Trophoblast cell (in vitro differentiated cells and primary cell): ENCODE measurements at regions not wholly inside any gene's neighbourhood (a gene's known extent, or its start where the extent isn't known, plus 50 kb on each side); places are given as distances from the start of the nearest gene placed in this dataset.

Source experiments
- DNase-seq, 2 donors: peaks; one replicate each; pipeline ENCODE4 v3.0.0-alpha.2; 2016
- H2AFZ ChIP-seq: 2 replicates; pipeline ENCODE4 v1.6.1; 2013; ENCODE audit warnings: low read length, moderate library complexity, mild to moderate bottlenecking; ENCODE audit not compliant: insufficient read depth, poor library complexity
- H2AK5ac ChIP-seq: 2 replicates; pipeline ENCODE4 v1.6.1; 2013; ENCODE audit warnings: mild to moderate bottlenecking, low read length
- H2BK120ac ChIP-seq: 2 replicates; pipeline ENCODE4 v1.6.1; 2013; ENCODE audit warnings: low read length, mild to moderate bottlenecking, moderate library complexity; ENCODE audit not compliant: insufficient read depth, poor library complexity
- H2BK12ac ChIP-seq: 2 replicates; pipeline ENCODE4 v1.6.1; 2013; ENCODE audit warnings: mild to moderate bottlenecking, low read length, moderate library complexity
- H2BK5ac ChIP-seq: 2 replicates; pipeline ENCODE4 v1.6.1; 2013; ENCODE audit warnings: low read length, low read depth, moderate library complexity, mild to moderate bottlenecking; ENCODE audit not compliant: poor library complexity
- H3K14ac ChIP-seq: 2 replicates; pipeline ENCODE4 v1.6.1; 2013; ENCODE audit warnings: mild to moderate bottlenecking, low read length
- H3K18ac ChIP-seq: 2 replicates; pipeline ENCODE4 v1.6.1; 2013; ENCODE audit warnings: mild to moderate bottlenecking, low read length
- H3K23ac ChIP-seq: 2 replicates; pipeline ENCODE4 v1.6.1; 2013; ENCODE audit warnings: low read length
- H3K27ac ChIP-seq: 2 replicates; pipeline ENCODE4 v1.5.1; 2013; ENCODE audit warnings: low read depth, mild to moderate bottlenecking, inconsistent platforms, low read length, moderate library complexity
- H3K27me3 ChIP-seq: 2 replicates; pipeline ENCODE4 v1.6.1; 2013; ENCODE audit warnings: inconsistent platforms, mild to moderate bottlenecking, low read length, moderate library complexity; ENCODE audit not compliant: insufficient read depth
- H3K36me3 ChIP-seq, 2 experiments: 1 replicate in 1 of 2; 2 replicates in 1 of 2; pipeline ENCODE4 v1.6.1; 2013; ENCODE audit warnings: low read length in 2 of 2, mild to moderate bottlenecking in 2 of 2, moderate library complexity in 1 of 2; ENCODE audit not compliant: insufficient read depth in 2 of 2, control insufficient read depth in 1 of 2
- H3K4ac ChIP-seq: 2 replicates; pipeline ENCODE4 v1.6.1; 2013; ENCODE audit warnings: low read depth, mild to moderate bottlenecking, low read length, moderate library complexity
- H3K4me1 ChIP-seq, 2 experiments: 1 replicate in 1 of 2; 2 replicates in 1 of 2; pipeline ENCODE4 v1.6.1; 2013; ENCODE audit warnings: low read length in 2 of 2, mild to moderate bottlenecking in 2 of 2, moderate library complexity in 1 of 2; ENCODE audit not compliant: insufficient read depth in 2 of 2, control insufficient read depth in 1 of 2
- H3K4me2 ChIP-seq: 2 replicates; pipeline ENCODE4 v1.6.1; 2013; ENCODE audit warnings: inconsistent platforms, mild to moderate bottlenecking, low read length, moderate library complexity
- H3K4me3 ChIP-seq: 2 replicates; pipeline ENCODE4 v1.5.1; 2013; ENCODE audit warnings: mild to moderate bottlenecking, low read depth, low read length, inconsistent platforms
- H3K79me1 ChIP-seq: one replicate; pipeline ENCODE4 v1.6.1; 2013; ENCODE audit warnings: low read length
- H3K79me2 ChIP-seq: 2 replicates; pipeline ENCODE4 v1.6.1; 2013; ENCODE audit warnings: low read length, mild to moderate bottlenecking; ENCODE audit not compliant: control insufficient read depth, insufficient read depth, poor library complexity
- H3K9ac ChIP-seq: 2 replicates; pipeline ENCODE4 v1.6.1; 2013; ENCODE audit warnings: mild to moderate bottlenecking, low read length
- H3K9me3 ChIP-seq: 2 replicates; pipeline ENCODE4 v1.6.1; 2013; ENCODE audit warnings: low read depth, mild to moderate bottlenecking, control low read depth, inconsistent platforms, low read length; ENCODE audit not compliant: insufficient read depth
- H4K12ac ChIP-seq: 2 replicates; pipeline ENCODE4 v1.6.1; 2013; ENCODE audit warnings: low read depth, mild to moderate bottlenecking, low read length, moderate library complexity
- H4K8ac ChIP-seq: 2 replicates; pipeline ENCODE4 v1.6.1; 2013; ENCODE audit warnings: low read depth, mild to moderate bottlenecking, low read length, moderate library complexity
- H4K91ac ChIP-seq: one replicate; pipeline ENCODE4 v1.6.1; 2013; ENCODE audit warnings: low read depth, mild to moderate bottlenecking, low read length, moderate library complexity
- WGBS: extraction: QIAGEN DNeasy Blood & Tissue Kit; methylation state at CpG from one replicate; pipeline ENCODE4 v1.1.7; 2013; ENCODE audit warnings: missing lambda C conversion rate; ENCODE audit not compliant: insufficient read length, insufficient coverage; ENCODE audit errors: extremely low coverage; 5-methylcytosine and 5-hydroxymethylcytosine counted together

DNA sequence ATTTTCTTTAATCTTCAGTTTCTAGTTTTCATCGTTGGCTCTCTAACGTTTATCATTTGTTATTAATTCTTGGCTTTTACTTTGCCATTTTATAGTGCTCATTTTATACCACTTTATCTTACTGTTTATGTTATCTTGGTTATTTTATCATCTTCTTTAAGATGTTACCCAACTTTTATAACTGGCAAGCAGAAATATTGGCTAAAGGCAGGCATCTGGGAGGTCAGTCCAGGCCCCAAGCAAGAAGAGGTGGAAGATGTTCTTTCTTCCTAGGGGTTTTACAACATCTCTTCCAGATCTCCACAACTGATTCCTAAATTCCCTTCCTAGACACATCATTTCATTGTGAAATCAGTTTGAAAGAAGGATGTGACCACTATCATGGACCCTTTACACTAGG is 208.1 kb downstream of the AHR start:
- Histone ChIP-seq H3K4me2 (no peak overlapping the region), H3K4me3 (no peak overlapping the region), H2AK5ac (no peak overlapping the region), H3K79me2 (no peaks in the 10 kb centered on the region), H3K4me1 (no peaks in the 10 kb centered on the region), H3K27ac (no peak overlapping the region), H3K23ac (no peak overlapping the region), H3K79me1 (no peaks in the 10 kb centered on the region), H4K12ac (no peak overlapping the region), H4K8ac (no peak overlapping the region), H3K4ac (no peak overlapping the region), H3K14ac (no peak overlapping the region), H2AFZ (no peak overlapping the region), H3K36me3 (no peaks in the 10 kb centered on the region), H4K91ac (no peak overlapping the region), H2BK120ac (no peak overlapping the region), H3K9ac (no peak overlapping the region), H2BK5ac (no peak overlapping the region), H3K18ac (no peak overlapping the region), H3K27me3 (no peaks in the 10 kb centered on the region), H2BK12ac (no peak overlapping the region), H3K9me3 (no peaks in the 10 kb centered on the region)
- WGBS: no CpG with 5 or more reads among the region's 2 CpGs
- DNase-seq: no peak

DNA sequence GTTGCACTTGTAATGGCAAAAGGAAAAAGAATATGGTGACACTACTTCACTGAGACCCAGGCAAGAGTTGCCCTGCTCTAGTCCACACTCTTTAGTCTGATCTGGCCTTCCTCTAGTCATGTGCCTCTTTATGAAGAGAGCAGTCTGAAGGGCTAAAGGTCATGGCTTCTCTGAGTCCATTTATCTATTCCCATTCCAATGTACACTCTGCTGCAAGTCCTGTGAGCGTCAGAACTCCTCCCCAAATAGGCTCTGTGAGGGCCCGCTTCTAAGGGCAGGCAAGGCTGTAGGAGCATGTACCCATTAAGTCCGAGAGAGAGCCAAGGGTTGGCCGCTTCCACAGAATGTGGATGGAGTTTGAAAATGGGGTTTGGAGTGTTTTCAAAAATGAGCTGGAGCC is 209.3 kb downstream of the AHR start:
- no peak overlapping the region for H2AFZ ChIP-seq
- H3K9ac ChIP-seq: no peak overlapping the region
- no peak overlapping the region for H3K23ac ChIP-seq
- no peak overlapping the region for H4K12ac ChIP-seq
- no peaks in the 10 kb centered on the region for H3K79me2 ChIP-seq
- no peaks in the 10 kb centered on the region for H3K27me3 ChIP-seq
- no peak overlapping the region for H3K14ac ChIP-seq
- H3K4me2 ChIP-seq: no peak overlapping the region
- no peak overlapping the region for H2AK5ac ChIP-seq
- no peak overlapping the region for H2BK12ac ChIP-seq
- H3K4ac ChIP-seq: no peak overlapping the region
- no peak overlapping the region for H3K4me3 ChIP-seq
- no peaks in the 10 kb centered on the region for H3K9me3 ChIP-seq
- H3K36me3 ChIP-seq: no peaks in the 10 kb centered on the region
- WGBS: no CpG with 5 or more reads among the region's 4 CpGs
- H3K4me1 ChIP-seq: no peaks in the 10 kb centered on the region
- no peak overlapping the region for H3K27ac ChIP-seq
- no peak overlapping the region for H4K91ac ChIP-seq
- H3K79me1 ChIP-seq: no peaks in the 10 kb centered on the region
- H3K18ac ChIP-seq: no peak overlapping the region
- no peak overlapping the region for H2BK5ac ChIP-seq
- DNase-seq: no peak
- no peak overlapping the region for H2BK120ac ChIP-seq
- H4K8ac ChIP-seq: no peak overlapping the region

DNA sequence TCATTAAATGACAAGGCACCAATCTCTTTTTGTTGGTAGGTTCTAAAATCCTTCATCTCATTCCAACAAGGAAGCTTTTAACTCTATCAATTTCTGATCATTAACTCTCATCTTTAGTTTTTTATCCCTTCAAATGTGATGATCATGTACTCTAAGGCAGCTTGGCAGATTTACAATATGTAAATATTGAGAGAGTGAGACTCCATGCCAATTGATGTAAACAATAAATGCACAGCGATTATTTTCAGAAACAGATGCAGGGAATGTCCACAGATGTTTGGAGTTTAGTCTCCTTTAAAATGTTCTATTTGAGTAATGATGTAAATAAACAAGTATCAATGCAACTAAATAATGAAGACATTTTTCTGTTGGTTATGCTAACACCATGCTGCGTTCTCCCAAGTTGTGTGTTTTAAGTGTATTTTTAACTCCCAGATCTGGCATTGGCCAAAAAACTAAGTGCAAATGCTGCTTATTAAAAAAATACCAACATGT is 213.8 kb downstream of the AHR start:
- H3K4me2 ChIP-seq: no peak overlapping the region
- no peak overlapping the region for H2AFZ ChIP-seq
- no peak overlapping the region for H4K8ac ChIP-seq
- no peak overlapping the region for H2BK5ac ChIP-seq
- no peak overlapping the region for H3K4ac ChIP-seq
- H3K4me3 ChIP-seq: no peak overlapping the region
- no peaks in the 10 kb centered on the region for H3K79me1 ChIP-seq
- H2BK120ac ChIP-seq: no peak overlapping the region
- no peak overlapping the region for H4K91ac ChIP-seq
- no peak overlapping the region for H3K27ac ChIP-seq
- no peak overlapping the region for H3K23ac ChIP-seq
- H3K36me3 ChIP-seq: no peaks in the 10 kb centered on the region
- no peak for DNase-seq
- no peaks in the 10 kb centered on the region for H3K79me2 ChIP-seq
- no peaks in the 10 kb centered on the region for H3K27me3 ChIP-seq
- H3K14ac ChIP-seq: no peak overlapping the region
- no peak overlapping the region for H2AK5ac ChIP-seq
- no CpG with 5 or more reads among the region's 2 CpGs for WGBS
- no peaks in the 10 kb centered on the region for H3K9me3 ChIP-seq
- H3K18ac ChIP-seq: no peak overlapping the region
- H3K9ac ChIP-seq: no peak overlapping the region
- H4K12ac ChIP-seq: no peak overlapping the region
- no peak overlapping the region for H2BK12ac ChIP-seq
- H3K4me1 ChIP-seq: no peaks in the 10 kb centered on the region

DNA sequence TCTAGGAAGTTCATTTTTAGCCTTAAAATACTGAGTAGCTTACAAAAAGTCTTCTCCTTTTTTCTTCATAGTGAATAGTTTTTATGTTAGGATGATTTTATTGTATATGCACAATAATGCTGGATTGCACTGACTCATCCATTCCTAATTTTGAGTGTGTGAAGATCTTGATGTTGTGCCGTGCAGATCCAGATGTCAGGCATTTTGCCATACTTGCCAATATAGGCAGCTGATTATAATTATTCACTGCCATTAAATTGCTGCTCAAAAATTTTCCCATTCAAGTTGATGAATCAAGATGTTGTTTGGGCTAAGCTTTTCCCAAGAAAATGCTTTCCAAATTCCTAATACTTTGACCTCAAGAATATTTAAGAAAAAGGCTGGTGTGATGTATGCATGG is 218.3 kb downstream of the AHR start:
- Histone ChIP-seq H3K4ac (no peak overlapping the region), H3K23ac (no peak overlapping the region), H3K79me2 (no peaks in the 10 kb centered on the region), H3K9me3 (no peaks in the 10 kb centered on the region), H2AFZ (no peak overlapping the region), H3K27me3 (no peaks in the 10 kb centered on the region), H3K79me1 (no peaks in the 10 kb centered on the region), H3K18ac (no peak overlapping the region), H4K91ac (no peak overlapping the region), H3K4me1 (no peaks in the 10 kb centered on the region), H4K12ac (no peak overlapping the region), H2BK12ac (no peak overlapping the region), H3K27ac (no peak overlapping the region), H3K36me3 (no peaks in the 10 kb centered on the region), H3K4me3 (no peak overlapping the region), H3K4me2 (no peak overlapping the region), H4K8ac (no peak overlapping the region), H2AK5ac (no peak overlapping the region), H3K14ac (no peak overlapping the region), H2BK120ac (no peak overlapping the region), H2BK5ac (no peak overlapping the region), H3K9ac (no peak overlapping the region)
- DNase-seq: no peak
- WGBS: no CpG with 5 or more reads among the region's 1 CpG
